ENCODE measurements at regions not wholly inside any gene's neighbourhood (a gene's known extent, or its start where the extent isn't known, plus 50 kb on each side); places are given as distances from the start of the nearest gene placed in this dataset.

GRCh38 chr22:44442186-44442815 is 55.7 kb downstream of the RTL6 start:
- peaks cover 3 to 5% of the 10 kb centered on the region in 2 donors for H3K9me3 Mint-ChIP-seq
- peaks cover 0 to 6% of the 10 kb centered on the region in 2 donors for H3K27me3 Mint-ChIP-seq
- DNase-seq (no peak), ATAC-seq (replicated peaks) (no peak)
- H3K27ac Mint-ChIP-seq: peak overlapping the region; percentile 75
- no peak overlapping the region for H3K4me3 Mint-ChIP-seq
- H3K36me3 Mint-ChIP-seq: peaks cover 0 to 3% of the 10 kb centered on the region in 2 donors
- H3K4me1 Mint-ChIP-seq: no peaks in the 10 kb centered on the region

- H3K4me3 Mint-ChIP-seq: no peak overlapping the region
- no peaks in the 10 kb centered on the region for H3K4me1 Mint-ChIP-seq
- H3K27ac Mint-ChIP-seq: peak overlapping the region; percentile 75
- DNase-seq: no peak
- no peak for ATAC-seq (replicated peaks)
- peaks cover 0 to 6% of the 10 kb centered on the region in 2 donors for H3K27me3 Mint-ChIP-seq
- H3K36me3 Mint-ChIP-seq: peaks cover 0 to 3% of the 10 kb centered on the region in 2 donors
- peaks cover 3% of the 10 kb centered on the region in 2 donors for H3K9me3 Mint-ChIP-seq
These were observed 56.4 kb downstream of the RTL6 start for GRCh38 chr22:44441401-44442185.

- ATAC-seq (replicated peaks): no peak
- Mint-ChIP-seq H3K27me3 (peaks cover 0 to 6% of the 10 kb centered on the region in 2 donors), H3K9me3 (no peaks in the 10 kb centered on the region)
These were observed 57.5 kb downstream of the RTL6 start for GRCh38 chr22:44440224-44441160.

GRCh38 chr22:44439356-44440223 is 58.4 kb downstream of the RTL6 start:
- Mint-ChIP-seq H3K4me1 (no peaks in the 10 kb centered on the region), H3K27me3 (peaks cover 0 to 6% of the 10 kb centered on the region in 2 donors), H3K36me3 (no peaks in the 10 kb centered on the region), H3K27ac (no peak overlapping the region), H3K4me3 (no peak overlapping the region), H3K9me3 (no peaks in the 10 kb centered on the region)
- DNase-seq: no peak
- no peak for ATAC-seq (replicated peaks)

More at GRCh38 chr22:44440224-44441160, 57.5 kb downstream of the RTL6 start:
- Mint-ChIP-seq H3K27ac (no peak overlapping the region), H3K36me3 (no peaks in the 10 kb centered on the region), H3K4me1 (no peaks in the 10 kb centered on the region), H3K4me3 (no peak overlapping the region)
- no peak for DNase-seq

- Mint-ChIP-seq H3K4me1 (no peaks in the 10 kb centered on the region), H3K27me3 (peaks cover 5 to 8% of the 10 kb centered on the region in 2 donors), H3K27ac (no peak overlapping the region), H3K4me3 (no peak overlapping the region), H3K36me3 (no peaks in the 10 kb centered on the region), H3K9me3 (no peaks in the 10 kb centered on the region)
- ATAC-seq (replicated peaks): no peak
- no peak for DNase-seq
These were observed 59.4 kb downstream of the RTL6 start for GRCh38 chr22:44438481-44439131.

GRCh38 chr22:44438056-44438455 is 60.0 kb downstream of the RTL6 start:
- Mint-ChIP-seq H3K27me3 (peaks cover 5 to 11% of the 10 kb centered on the region in 2 donors), H3K9me3 (no peaks in the 10 kb centered on the region), H3K27ac (no peak overlapping the region), H3K4me3 (no peak overlapping the region), H3K36me3 (no peaks in the 10 kb centered on the region), H3K4me1 (no peaks in the 10 kb centered on the region)
- ATAC-seq (replicated peaks) (no peak), DNase-seq (no peak)

GRCh38 chr22:44437216-44438055 is 60.6 kb downstream of the RTL6 start:
- H3K36me3 Mint-ChIP-seq: no peaks in the 10 kb centered on the region
- ATAC-seq (replicated peaks): no peak
- no peak for DNase-seq
- H3K27ac Mint-ChIP-seq: peak overlapping the region; percentile 7
- H3K4me3 Mint-ChIP-seq: no peak overlapping the region
- no peaks in the 10 kb centered on the region for H3K9me3 Mint-ChIP-seq
- no peaks in the 10 kb centered on the region for H3K4me1 Mint-ChIP-seq
- H3K27me3 Mint-ChIP-seq: peaks cover 5 to 11% of the 10 kb centered on the region in 2 donors

- H3K27ac Mint-ChIP-seq: no peak overlapping the region
- no peaks in the 10 kb centered on the region for H3K9me3 Mint-ChIP-seq
- ATAC-seq (replicated peaks) (no peak), DNase-seq (no peak)
- peaks cover 5 to 11% of the 10 kb centered on the region in 2 donors for H3K27me3 Mint-ChIP-seq
- H3K4me1 Mint-ChIP-seq: no peaks in the 10 kb centered on the region
- no peaks in the 10 kb centered on the region for H3K36me3 Mint-ChIP-seq
- H3K4me3 Mint-ChIP-seq: no peak overlapping the region
These were observed 61.3 kb downstream of the RTL6 start for GRCh38 chr22:44436736-44437135.

GRCh38 chr22:44431256-44431655 is 66.8 kb downstream of the RTL6 start:
- H3K4me1 Mint-ChIP-seq: no peaks in the 10 kb centered on the region
- no peaks in the 10 kb centered on the region for H3K9me3 Mint-ChIP-seq
- ATAC-seq (replicated peaks) (no peak), DNase-seq (no peak)
- no peak overlapping the region for H3K4me3 Mint-ChIP-seq
- no peak overlapping the region for H3K27ac Mint-ChIP-seq
- H3K36me3 Mint-ChIP-seq: no peaks in the 10 kb centered on the region
- peaks cover 15 to 17% of the 10 kb centered on the region in 2 donors for H3K27me3 Mint-ChIP-seq

- H3K4me1 Mint-ChIP-seq: no peaks in the 10 kb centered on the region
- H3K27ac Mint-ChIP-seq: no peak overlapping the region
- no peak overlapping the region for H3K4me3 Mint-ChIP-seq
- ATAC-seq (replicated peaks) (no peak), DNase-seq (no peak)
- no peaks in the 10 kb centered on the region for H3K36me3 Mint-ChIP-seq
- H3K9me3 Mint-ChIP-seq: no peaks in the 10 kb centered on the region
- peaks cover 15 to 17% of the 10 kb centered on the region in 2 donors for H3K27me3 Mint-ChIP-seq
These were observed 67.3 kb downstream of the RTL6 start for GRCh38 chr22:44430716-44431115.

- no peaks in the 10 kb centered on the region for H3K9me3 Mint-ChIP-seq
- no peaks in the 10 kb centered on the region for H3K36me3 Mint-ChIP-seq
- peaks cover 17 to 20% of the 10 kb centered on the region in 2 donors for H3K27me3 Mint-ChIP-seq
- no peak overlapping the region for H3K4me3 Mint-ChIP-seq
- DNase-seq: no peak
- no peak overlapping the region for H3K27ac Mint-ChIP-seq
- H3K4me1 Mint-ChIP-seq: no peaks in the 10 kb centered on the region
- ATAC-seq (replicated peaks): no peak
These were observed 68.0 kb downstream of the RTL6 start for GRCh38 chr22:44429941-44430587.
